B cell (primary cell): ENCODE measurements at regions not wholly inside any gene's neighbourhood (a gene's known extent, or its start where the extent isn't known, plus 50 kb on each side); places are given as distances from the start of the nearest gene placed in this dataset.

Source experiments
- ATAC-seq: fragments of 200-7000 bp; cut with Tn5 transposase; one replicate; pipeline ENCODE4 v1.10.0; 2021; ENCODE audit warnings: low read depth, mild to moderate bottlenecking, moderate number of reproducible peaks, moderate library complexity
- CTCF ChIA-PET: fragments of 350-600 bp; sonication (Branson Sonifier 250); formaldehyde crosslinking; loops from one replicate; lab custom pipeline; 2021; ENCODE audit warnings: antibody characterized with exemption, inconsistent platforms; lab: Charles Lee
- POLR2A ChIA-PET: fragments of 350-600 bp; sonication (Branson Sonifier 250); formaldehyde crosslinking; loops from one replicate; lab custom pipeline; 2021; ENCODE audit warnings: antibody characterized with exemption; lab: Charles Lee
- DNase-seq: peaks from one replicate; pipeline ENCODE4 v3.0.0; 2013
- H2AFZ ChIP-seq: 2 replicates; pipeline ENCODE4 v1.6.1; 2012; ENCODE audit warnings: mild to moderate bottlenecking, low read depth, low read length; ENCODE audit not compliant: insufficient read depth, poor library complexity, severe bottlenecking
- H3K27ac ChIP-seq, 2 donors: 1 replicate in 1 of 2; 2 replicates in 1 of 2; pipeline ENCODE4 v1.5.1; 2012 to 2013; ENCODE audit warnings: low read length in 2 of 2, mild to moderate bottlenecking in 2 of 2, moderate library complexity in 1 of 2
- H3K27me3 ChIP-seq, 4 experiments: fragments of 200-600 bp in 1 of 4; sonication (generic) in 1 of 4; replicated peaks in 1 of 4; 1 replicate in 2 of 4; 2 replicates in 2 of 4; pipeline versions ENCODE4 v1.6.1 to v1.7.0; 2013 to 2016; ENCODE audit warnings: low read length in 3 of 4, mild to moderate bottlenecking in 2 of 4, mixed read lengths in 1 of 4, moderate library complexity in 1 of 4; ENCODE audit not compliant: insufficient read depth in 4 of 4, control insufficient read depth in 3 of 4; ENCODE audit errors: control extremely low read depth in 1 of 4
- H3K36me3 ChIP-seq, 2 experiments: replicated peaks in 1 of 2; 1 replicate in 1 of 2; 2 replicates in 1 of 2; pipeline versions ENCODE4 v1.6.1 to v1.7.1; 2013; ENCODE audit warnings: low read length in 1 of 2; ENCODE audit not compliant: insufficient read depth in 2 of 2, control insufficient read depth in 1 of 2; ENCODE audit errors: control extremely low read depth in 1 of 2, extremely low read depth in 1 of 2
- H3K4me1 ChIP-seq, 2 donors: fragments of 200-600 bp in 1 of 2; sonication (generic) in 1 of 2; 1 replicate in 1 of 2; 2 replicates in 1 of 2; pipeline versions ENCODE4 v1.5.1 to v1.6.1; 2013 to 2017; ENCODE audit warnings: low read length in 2 of 2; ENCODE audit not compliant: control insufficient read depth in 2 of 2, insufficient read depth in 2 of 2
- H3K4me2 ChIP-seq: replicated peaks from 2 replicates; pipeline ENCODE3; 2012; ENCODE audit warnings: mild to moderate bottlenecking, low read depth, low read length; ENCODE audit not compliant: poor library complexity, severe bottlenecking
- H3K4me3 ChIP-seq, 5 experiments: fragments of 200-600 bp in 1 of 5; sonication (generic) in 1 of 5; 1 replicate in 3 of 5; 2 replicates in 2 of 5; pipeline versions ENCODE4 v1.5.1 to v1.7.0; 2011 to 2016; ENCODE audit warnings: low read length in 4 of 5, mild to moderate bottlenecking in 4 of 5, low read depth in 2 of 5, control low read depth in 1 of 5, moderate library complexity in 1 of 5; ENCODE audit not compliant: insufficient read depth in 1 of 5; ENCODE audit errors: control extremely low read depth in 1 of 5, extremely low read depth in 1 of 5
- H3K79me2 ChIP-seq: fragments of 200-600 bp; sonication (generic); one replicate; pipeline ENCODE4 v1.6.0; 2016; ENCODE audit warnings: low read length; ENCODE audit not compliant: control insufficient read depth, insufficient read depth
- H3K9ac ChIP-seq: fragments of 200-600 bp; sonication (generic); 2 replicates; pipeline ENCODE4 v1.6.1; 2017; ENCODE audit warnings: mild to moderate bottlenecking, low read length, moderate library complexity
- H3K9me3 ChIP-seq, 3 donors: one replicate each; pipeline versions ENCODE4 v1.6.1 to v1.7.1; 2013; ENCODE audit warnings: low read length in 2 of 3; ENCODE audit not compliant: control insufficient read depth in 2 of 3, insufficient read depth in 1 of 3; ENCODE audit errors: control extremely low read depth in 1 of 3
- H4K20me1 ChIP-seq: 2 replicates; pipeline ENCODE4 v1.6.0; 2012; ENCODE audit warnings: mild to moderate bottlenecking, low read length; ENCODE audit not compliant: insufficient read depth, control insufficient read depth, poor library complexity, severe bottlenecking
- H3K27ac Mint-ChIP-seq: one replicate; pipeline ENCODE4 v1.8.0; 2021; ENCODE audit warnings: mixed read lengths
- H3K27me3 Mint-ChIP-seq: one replicate; pipeline ENCODE4 v1.8.0; 2021; ENCODE audit warnings: mixed read lengths
- H3K4me1 Mint-ChIP-seq: one replicate; pipeline ENCODE4 v1.8.0; 2021; ENCODE audit warnings: mixed read lengths
- H3K4me3 Mint-ChIP-seq: one replicate; pipeline ENCODE4 v1.8.0; 2021; ENCODE audit warnings: mixed read lengths
- H3K9me3 Mint-ChIP-seq: one replicate; pipeline ENCODE4 v1.8.0; 2022; ENCODE audit warnings: mixed read lengths; ENCODE audit not compliant: insufficient read depth
- EZH2 ChIP-seq: IDR thresholded peaks from 2 replicates; pipeline ENCODE4 v1.6.1; 2012; ENCODE audit warnings: borderline replicate concordance, low read depth, mild to moderate bottlenecking, moderate library complexity, low read length; ENCODE audit not compliant: insufficient read depth, poor library complexity, severe bottlenecking
- WGBS: methylation state at CpG from one replicate; pipeline ENCODE4 v1.1.5; 2013; ENCODE audit warnings: missing lambda C conversion rate; ENCODE audit not compliant: insufficient coverage; 5-methylcytosine and 5-hydroxymethylcytosine counted together
- intact Hi-C: fragments of 100-400 bp; cut with micrococcal nuclease; formaldehyde crosslinking; loops from one replicate; pipeline ENCODE4 v1.10.0; 2022
- TF ChIP-seq, protein P1 (sequence below): fragments of 200-600 bp; IDR thresholded peaks from one replicate; pipeline ENCODE4 v1.8.0; 2022; ENCODE audit warnings: antibody characterized with exemption, mild to moderate bottlenecking

DNA sequence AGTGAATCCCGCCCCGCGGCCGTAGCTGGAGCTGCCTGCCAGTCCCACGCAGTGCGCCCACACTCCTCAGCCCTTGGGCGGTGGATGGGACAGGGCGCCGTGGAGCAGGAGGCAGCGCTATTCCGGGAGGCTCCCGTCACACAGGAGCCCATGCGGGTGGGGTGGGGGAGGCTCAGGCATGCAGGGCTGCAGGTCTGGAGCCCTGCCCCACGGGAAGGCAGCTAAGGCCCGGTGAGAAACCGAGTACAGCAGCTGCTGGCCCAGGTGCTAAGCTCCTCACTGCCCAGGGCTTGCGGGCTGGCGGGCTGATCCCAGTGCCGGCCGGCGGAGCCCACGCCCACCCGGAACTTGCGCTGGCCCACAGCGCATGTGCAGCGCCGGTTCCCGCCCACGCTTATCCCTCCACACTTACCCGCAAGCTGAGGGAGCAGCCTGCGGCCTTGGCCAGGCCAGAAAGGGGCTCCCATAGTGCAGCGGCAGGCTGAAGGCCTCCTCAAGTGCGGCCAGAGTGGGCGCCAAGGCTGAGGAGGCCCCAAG is 1152.8 kb upstream of the CELF4 start:
- DNase-seq (no peak), ATAC-seq (no peak)
- Histone ChIP-seq H3K27ac (no peak overlapping the region), H3K27me3 (no peaks in the 10 kb centered on the region), H3K79me2 (no peaks in the 10 kb centered on the region), H4K20me1 (no peaks in the 10 kb centered on the region), H3K9me3 (peaks cover 0 to 12% (median 0%) of the 10 kb centered on the region in 3 donors), H3K4me2 (no peak overlapping the region), H3K4me3 (no peak overlapping the region), H3K4me1 (no peaks in the 10 kb centered on the region), H2AFZ (no peak overlapping the region), H3K9ac (no peak overlapping the region), H3K36me3 (no peaks in the 10 kb centered on the region)
- POLR2A ChIA-PET = no interaction called here
- TF ChIP-seq EZH2 = no peak
- TF ChIP-seq, protein P1, sequence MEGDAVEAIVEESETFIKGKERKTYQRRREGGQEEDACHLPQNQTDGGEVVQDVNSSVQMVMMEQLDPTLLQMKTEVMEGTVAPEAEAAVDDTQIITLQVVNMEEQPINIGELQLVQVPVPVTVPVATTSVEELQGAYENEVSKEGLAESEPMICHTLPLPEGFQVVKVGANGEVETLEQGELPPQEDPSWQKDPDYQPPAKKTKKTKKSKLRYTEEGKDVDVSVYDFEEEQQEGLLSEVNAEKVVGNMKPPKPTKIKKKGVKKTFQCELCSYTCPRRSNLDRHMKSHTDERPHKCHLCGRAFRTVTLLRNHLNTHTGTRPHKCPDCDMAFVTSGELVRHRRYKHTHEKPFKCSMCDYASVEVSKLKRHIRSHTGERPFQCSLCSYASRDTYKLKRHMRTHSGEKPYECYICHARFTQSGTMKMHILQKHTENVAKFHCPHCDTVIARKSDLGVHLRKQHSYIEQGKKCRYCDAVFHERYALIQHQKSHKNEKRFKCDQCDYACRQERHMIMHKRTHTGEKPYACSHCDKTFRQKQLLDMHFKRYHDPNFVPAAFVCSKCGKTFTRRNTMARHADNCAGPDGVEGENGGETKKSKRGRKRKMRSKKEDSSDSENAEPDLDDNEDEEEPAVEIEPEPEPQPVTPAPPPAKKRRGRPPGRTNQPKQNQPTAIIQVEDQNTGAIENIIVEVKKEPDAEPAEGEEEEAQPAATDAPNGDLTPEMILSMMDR = no peak
- intact Hi-C loops = no loop called here
- Mint-ChIP-seq H3K4me3 (no peak overlapping the region), H3K27me3 (no peaks in the 10 kb centered on the region), H3K4me1 (no peaks in the 10 kb centered on the region), H3K9me3 (peaks cover 2% of the 10 kb centered on the region), H3K27ac (no peak overlapping the region)
- CTCF ChIA-PET = no interaction called here
- WGBS = 94% methylated on average over 33 of the region's 34 CpGs

DNA sequence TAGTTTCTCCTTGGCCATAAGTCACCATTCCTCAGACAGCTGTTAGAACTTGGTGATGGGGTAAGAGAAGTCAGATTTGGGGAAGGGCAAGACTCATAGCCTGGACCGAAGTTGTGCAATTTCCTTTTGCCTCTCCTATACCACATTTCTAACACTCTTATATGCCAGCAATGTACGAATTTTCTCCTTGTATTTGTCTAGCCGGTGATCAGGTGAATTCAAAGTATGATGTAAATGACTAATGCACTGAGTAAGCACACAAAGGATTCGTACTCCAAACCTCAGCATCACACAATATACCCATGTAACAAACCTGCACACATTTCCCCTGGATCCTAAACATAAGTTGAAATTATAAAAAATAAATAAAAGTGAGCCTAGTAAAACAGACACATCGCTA is 1143.5 kb upstream of the CELF4 start:
- H3K27ac ChIP-seq = no peak overlapping the region
- CTCF ChIA-PET = no interaction called here
- WGBS = no CpG with 5 or more reads among the region's 5 CpGs
- no peak overlapping the region for H3K4me3 ChIP-seq
- H3K27me3 ChIP-seq = no peaks in the 10 kb centered on the region
- ATAC-seq = no peak
- DNase-seq = no peak
- H4K20me1 ChIP-seq = no peaks in the 10 kb centered on the region
- no peaks in the 10 kb centered on the region for H3K4me1 Mint-ChIP-seq
- no peak overlapping the region for H3K4me3 Mint-ChIP-seq
- no peak overlapping the region for H3K9ac ChIP-seq
- no peak overlapping the region for H3K27ac Mint-ChIP-seq
- peaks cover 0 to 1% (median 0%) of the 10 kb centered on the region in 3 donors for H3K9me3 ChIP-seq
- H3K36me3 ChIP-seq = no peaks in the 10 kb centered on the region
- H3K4me1 ChIP-seq = no peaks in the 10 kb centered on the region
- POLR2A ChIA-PET = no interaction called here
- TF ChIP-seq EZH2 = no peak
- TF ChIP-seq, protein P1 = no peak
- no peaks in the 10 kb centered on the region for H3K27me3 Mint-ChIP-seq
- no peak overlapping the region for H2AFZ ChIP-seq
- intact Hi-C loops = no loop called here
- no peak overlapping the region for H3K4me2 ChIP-seq
- H3K79me2 ChIP-seq = no peaks in the 10 kb centered on the region
- H3K9me3 Mint-ChIP-seq = no peaks in the 10 kb centered on the region
